ENCODE measurements at regions not wholly inside any gene's neighbourhood (a gene's known extent, or its start where the extent isn't known, plus 50 kb on each side); places are given as distances from the start of the nearest gene placed in this dataset.

- no peaks in the 10 kb centered on the region for H3K27me3 ChIP-seq
- TF ChIP-seq, protein P1, sequence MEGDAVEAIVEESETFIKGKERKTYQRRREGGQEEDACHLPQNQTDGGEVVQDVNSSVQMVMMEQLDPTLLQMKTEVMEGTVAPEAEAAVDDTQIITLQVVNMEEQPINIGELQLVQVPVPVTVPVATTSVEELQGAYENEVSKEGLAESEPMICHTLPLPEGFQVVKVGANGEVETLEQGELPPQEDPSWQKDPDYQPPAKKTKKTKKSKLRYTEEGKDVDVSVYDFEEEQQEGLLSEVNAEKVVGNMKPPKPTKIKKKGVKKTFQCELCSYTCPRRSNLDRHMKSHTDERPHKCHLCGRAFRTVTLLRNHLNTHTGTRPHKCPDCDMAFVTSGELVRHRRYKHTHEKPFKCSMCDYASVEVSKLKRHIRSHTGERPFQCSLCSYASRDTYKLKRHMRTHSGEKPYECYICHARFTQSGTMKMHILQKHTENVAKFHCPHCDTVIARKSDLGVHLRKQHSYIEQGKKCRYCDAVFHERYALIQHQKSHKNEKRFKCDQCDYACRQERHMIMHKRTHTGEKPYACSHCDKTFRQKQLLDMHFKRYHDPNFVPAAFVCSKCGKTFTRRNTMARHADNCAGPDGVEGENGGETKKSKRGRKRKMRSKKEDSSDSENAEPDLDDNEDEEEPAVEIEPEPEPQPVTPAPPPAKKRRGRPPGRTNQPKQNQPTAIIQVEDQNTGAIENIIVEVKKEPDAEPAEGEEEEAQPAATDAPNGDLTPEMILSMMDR (IDR thresholded peaks at IDR 0.05): no peak
- no peak for TF ChIP-seq POLR2A (IDR thresholded peaks at IDR 0.05)
- no peak for TF ChIP-seq EP300 (IDR thresholded peaks at IDR 0.05)
- no peak for TF ChIP-seq POLR2AphosphoS5 (IDR thresholded peaks at IDR 0.05)
- no peak overlapping the region for H3K4me3 ChIP-seq
- H3K4me1 ChIP-seq: no peaks in the 10 kb centered on the region
- H3K27ac ChIP-seq: no peak overlapping the region
- DNase-seq: no peak
- WGBS, 2 donors: 89 to 92% methylated on average over 4 of the region's 4 CpGs
- no peaks in the 10 kb centered on the region for H3K36me3 ChIP-seq
- intact Hi-C loops (cut with DNase I): no loop called here
- no peaks in the 10 kb centered on the region for H3K9me3 ChIP-seq
Observed at GRCh38 chr4:123919576-123920098, 523.0 kb downstream of the SPRY1 start.

DNA sequence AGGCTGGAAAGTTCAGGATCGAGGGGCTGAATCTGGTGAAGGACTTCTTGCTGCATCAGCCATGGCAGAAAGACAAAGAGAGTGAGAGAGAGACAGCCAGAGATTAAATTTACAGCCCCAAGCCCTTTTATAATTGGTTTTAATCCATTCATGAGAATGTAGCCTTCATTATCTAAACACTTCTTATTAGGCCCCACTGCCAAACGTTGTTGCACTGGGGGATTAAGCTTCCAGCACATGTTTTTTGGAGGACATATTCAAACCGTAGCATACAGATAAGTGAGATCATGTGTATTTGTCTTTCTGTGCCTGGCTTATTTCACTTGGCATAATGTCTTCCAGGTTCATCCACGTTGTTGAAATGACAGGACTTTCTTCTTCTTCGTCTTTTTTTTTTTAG, 524.7 kb downstream of the SPRY1 start:
- H3K4me1 ChIP-seq: no peaks in the 10 kb centered on the region
- 71% methylated on average over 5 of the region's 5 CpGs for WGBS, 2 donors
- H3K27ac ChIP-seq: no peak overlapping the region
- H3K4me3 ChIP-seq: no peak overlapping the region
- intact Hi-C loops (cut with DNase I): no loop called here
- H3K9me3 ChIP-seq: no peaks in the 10 kb centered on the region
- no peaks in the 10 kb centered on the region for H3K27me3 ChIP-seq
- TF ChIP-seq POLR2AphosphoS5 (IDR thresholded peaks at IDR 0.05) (no peak), POLR2A (IDR thresholded peaks at IDR 0.05) (no peak), EP300 (IDR thresholded peaks at IDR 0.05) (no peak)
- TF ChIP-seq, protein P1 (IDR thresholded peaks at IDR 0.05): no peak
- H3K36me3 ChIP-seq: no peaks in the 10 kb centered on the region
- DNase-seq: no peak

DNA sequence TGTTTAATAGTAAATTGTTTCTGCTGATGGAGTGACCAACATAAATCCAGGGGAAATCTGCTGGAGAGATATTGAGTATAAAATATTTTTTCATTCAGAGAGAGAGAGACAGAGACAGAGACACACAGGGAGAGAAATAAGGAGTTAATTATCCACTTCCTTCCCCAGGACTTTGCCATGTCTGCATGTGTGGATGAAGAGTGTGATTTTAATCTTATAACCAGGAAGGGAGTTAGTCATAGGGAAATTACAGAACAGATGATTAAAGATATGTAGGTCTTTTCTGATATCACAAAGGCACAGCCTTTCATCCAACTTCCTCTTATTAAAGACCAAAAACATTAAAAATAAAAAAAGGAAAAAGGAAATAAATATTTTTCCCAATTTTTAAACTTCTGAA, 526.3 kb downstream of the SPRY1 start:
- H3K36me3 ChIP-seq: no peaks in the 10 kb centered on the region
- TF ChIP-seq POLR2AphosphoS5 (IDR thresholded peaks at IDR 0.05) (no peak), POLR2A (IDR thresholded peaks at IDR 0.05) (no peak), EP300 (IDR thresholded peaks at IDR 0.05) (no peak)
- TF ChIP-seq, protein P1 (IDR thresholded peaks at IDR 0.05): no peak
- no peak overlapping the region for H3K27ac ChIP-seq
- H3K27me3 ChIP-seq: no peaks in the 10 kb centered on the region
- H3K4me3 ChIP-seq: no peak overlapping the region
- no peaks in the 10 kb centered on the region for H3K4me1 ChIP-seq
- intact Hi-C loops (cut with DNase I): no loop called here
- H3K9me3 ChIP-seq: no peaks in the 10 kb centered on the region
- DNase-seq: no peak

DNA sequence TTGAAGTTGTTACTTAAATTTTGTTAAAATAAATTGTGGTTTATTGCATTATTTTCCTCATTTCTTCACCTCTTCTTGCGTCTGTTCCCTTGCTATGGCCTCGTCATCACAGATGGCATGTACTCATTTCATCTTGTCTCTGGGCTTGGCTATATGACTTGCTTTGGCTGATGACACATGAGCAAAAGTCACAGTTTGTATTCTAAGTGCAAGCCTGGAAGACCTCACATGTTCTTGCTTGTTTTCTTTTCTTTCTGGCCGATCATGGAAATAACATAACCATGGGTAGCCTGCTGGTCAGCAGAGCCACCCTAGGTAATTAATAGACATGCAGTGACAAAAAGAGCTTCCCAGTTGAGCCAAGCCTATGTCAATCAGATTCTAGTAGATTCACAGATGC, 527.9 kb downstream of the SPRY1 start:
- DNase-seq: no peak
- WGBS, 2 donors: 85 to 86% methylated on average over 3 of the region's 3 CpGs
- no peaks in the 10 kb centered on the region for H3K36me3 ChIP-seq
- H3K4me3 ChIP-seq: no peak overlapping the region
- intact Hi-C loops (cut with DNase I): no loop called here
- no peak overlapping the region for H3K27ac ChIP-seq
- H3K9me3 ChIP-seq: no peaks in the 10 kb centered on the region
- TF ChIP-seq POLR2A (IDR thresholded peaks at IDR 0.05) (no peak), EP300 (IDR thresholded peaks at IDR 0.05) (no peak), POLR2AphosphoS5 (IDR thresholded peaks at IDR 0.05) (no peak)
- TF ChIP-seq, protein P1 (IDR thresholded peaks at IDR 0.05): no peak
- no peaks in the 10 kb centered on the region for H3K27me3 ChIP-seq
- H3K4me1 ChIP-seq: no peaks in the 10 kb centered on the region

- Histone ChIP-seq H3K9me3 (no peaks in the 10 kb centered on the region), H3K4me3 (no peak overlapping the region), H3K27ac (no peak overlapping the region), H3K4me1 (no peaks in the 10 kb centered on the region), H3K27me3 (no peaks in the 10 kb centered on the region), H3K36me3 (no peaks in the 10 kb centered on the region)
- TF ChIP-seq, protein P1 (IDR thresholded peaks at IDR 0.05): no peak
- no peak for TF ChIP-seq POLR2AphosphoS5 (IDR thresholded peaks at IDR 0.05)
- no peak for TF ChIP-seq EP300 (IDR thresholded peaks at IDR 0.05)
- TF ChIP-seq POLR2A (IDR thresholded peaks at IDR 0.05): no peak
- no peak for DNase-seq
- intact Hi-C loops (cut with DNase I): no loop called here
- 70 to 77% methylated on average over 1 of the region's 1 CpG for WGBS, 2 donors
Observed at GRCh38 chr4:123929565-123929964, 533.0 kb downstream of the SPRY1 start.

All from sigmoid colon (tissue), 6 donors.